KMS-11 (cell line): ENCODE measurements at regions not wholly inside any gene's neighbourhood (a gene's known extent, or its start where the extent isn't known, plus 50 kb on each side); places are given as distances from the start of the nearest gene placed in this dataset.

ENCODE experiments used
- H2AFZ ChIP-seq: fragments of 200-600 bp; sonication (generic); 2 replicates; pipeline ENCODE4 v1.6.1; 2016; ENCODE audit warnings: antibody characterized with exemption, mixed run types, low read depth
- H3K27ac ChIP-seq: fragments of 200-600 bp; sonication (generic); 2 replicates; pipeline ENCODE4 v1.6.1; 2016; ENCODE audit warnings: mild to moderate bottlenecking, mixed run types
- H3K27me3 ChIP-seq: fragments of 200-600 bp; sonication (generic); 2 replicates; pipeline ENCODE4 v1.6.1; 2017; ENCODE audit warnings: mild to moderate bottlenecking, low read depth, mixed run types, moderate library complexity; ENCODE audit not compliant: insufficient read depth
- H3K36me3 ChIP-seq: fragments of 200-600 bp; sonication (generic); 2 replicates; pipeline ENCODE4 v1.6.1; 2017; ENCODE audit warnings: mild to moderate bottlenecking, mixed run types; ENCODE audit not compliant: insufficient read depth
- H3K4me1 ChIP-seq: fragments of 200-600 bp; sonication (generic); 2 replicates; pipeline ENCODE4 v1.6.1; 2016; ENCODE audit warnings: mild to moderate bottlenecking, low read depth, mixed run types; ENCODE audit not compliant: poor library complexity, severe bottlenecking
- H3K4me2 ChIP-seq: fragments of 200-600 bp; sonication (generic); 2 replicates; pipeline ENCODE4 v1.7.0; 2016; ENCODE audit warnings: mild to moderate bottlenecking, mixed run types
- H3K4me3 ChIP-seq: fragments of 200-600 bp; sonication (generic); IDR thresholded peaks from 2 replicates; pipeline ENCODE4 v1.6.1; 2017; ENCODE audit warnings: low read depth, low read length, mixed read lengths; ENCODE audit not compliant: insufficient read depth
- H3K79me2 ChIP-seq: fragments of 200-600 bp; sonication (generic); 2 replicates; pipeline ENCODE4 v1.6.1; 2016; ENCODE audit warnings: low read depth, mixed run types; ENCODE audit not compliant: insufficient read depth
- H3K9ac ChIP-seq: fragments of 200-600 bp; sonication (generic); 2 replicates; pipeline ENCODE4 v1.6.1; 2016; ENCODE audit warnings: mild to moderate bottlenecking, mixed run types
- H4K20me1 ChIP-seq: fragments of 200-600 bp; sonication (generic); 2 replicates; pipeline ENCODE4 v1.6.1; 2016; ENCODE audit warnings: mild to moderate bottlenecking, mixed run types; ENCODE audit not compliant: insufficient read depth
- TF ChIP-seq, protein P1 (sequence below): fragments of 200-600 bp; sonication (generic); conservative IDR thresholded peaks from 2 replicates; pipeline ENCODE4 v1.6.1; 2017; ENCODE audit warnings: low read depth, mild to moderate bottlenecking, antibody characterized with exemption, low read length, moderate library complexity, mixed read lengths

DNA sequence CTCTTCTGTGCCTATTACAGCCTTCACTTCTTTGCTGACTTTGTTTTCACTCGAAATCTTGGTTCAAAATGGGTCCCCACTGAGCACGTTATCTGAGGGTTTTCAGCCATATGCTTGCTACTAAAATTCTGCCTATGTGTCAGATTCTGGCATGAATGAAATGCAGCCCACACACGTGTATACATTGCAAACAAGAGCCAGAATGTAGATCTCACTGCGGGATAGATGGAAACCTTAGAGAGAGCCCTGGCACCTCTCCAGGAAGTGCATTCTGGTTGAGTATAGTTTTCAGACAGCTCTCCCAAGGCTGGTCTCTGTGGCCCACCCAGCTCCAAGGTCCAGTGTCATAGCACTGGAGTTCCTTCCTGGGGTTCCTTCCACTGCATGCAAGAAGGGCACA is 234.7 kb upstream of the GJB5 start:
- TF ChIP-seq, protein P1, sequence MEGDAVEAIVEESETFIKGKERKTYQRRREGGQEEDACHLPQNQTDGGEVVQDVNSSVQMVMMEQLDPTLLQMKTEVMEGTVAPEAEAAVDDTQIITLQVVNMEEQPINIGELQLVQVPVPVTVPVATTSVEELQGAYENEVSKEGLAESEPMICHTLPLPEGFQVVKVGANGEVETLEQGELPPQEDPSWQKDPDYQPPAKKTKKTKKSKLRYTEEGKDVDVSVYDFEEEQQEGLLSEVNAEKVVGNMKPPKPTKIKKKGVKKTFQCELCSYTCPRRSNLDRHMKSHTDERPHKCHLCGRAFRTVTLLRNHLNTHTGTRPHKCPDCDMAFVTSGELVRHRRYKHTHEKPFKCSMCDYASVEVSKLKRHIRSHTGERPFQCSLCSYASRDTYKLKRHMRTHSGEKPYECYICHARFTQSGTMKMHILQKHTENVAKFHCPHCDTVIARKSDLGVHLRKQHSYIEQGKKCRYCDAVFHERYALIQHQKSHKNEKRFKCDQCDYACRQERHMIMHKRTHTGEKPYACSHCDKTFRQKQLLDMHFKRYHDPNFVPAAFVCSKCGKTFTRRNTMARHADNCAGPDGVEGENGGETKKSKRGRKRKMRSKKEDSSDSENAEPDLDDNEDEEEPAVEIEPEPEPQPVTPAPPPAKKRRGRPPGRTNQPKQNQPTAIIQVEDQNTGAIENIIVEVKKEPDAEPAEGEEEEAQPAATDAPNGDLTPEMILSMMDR: no peak
- Histone ChIP-seq H3K27me3 (no peaks in the 10 kb centered on the region), H2AFZ (no peak overlapping the region), H3K36me3 (no peaks in the 10 kb centered on the region), H3K4me1 (no peaks in the 10 kb centered on the region), H3K4me2 (no peak overlapping the region), H3K79me2 (no peaks in the 10 kb centered on the region), H3K27ac (no peak overlapping the region), H3K9ac (no peak overlapping the region), H4K20me1 (no peaks in the 10 kb centered on the region), H3K4me3 (no peak overlapping the region)

DNA sequence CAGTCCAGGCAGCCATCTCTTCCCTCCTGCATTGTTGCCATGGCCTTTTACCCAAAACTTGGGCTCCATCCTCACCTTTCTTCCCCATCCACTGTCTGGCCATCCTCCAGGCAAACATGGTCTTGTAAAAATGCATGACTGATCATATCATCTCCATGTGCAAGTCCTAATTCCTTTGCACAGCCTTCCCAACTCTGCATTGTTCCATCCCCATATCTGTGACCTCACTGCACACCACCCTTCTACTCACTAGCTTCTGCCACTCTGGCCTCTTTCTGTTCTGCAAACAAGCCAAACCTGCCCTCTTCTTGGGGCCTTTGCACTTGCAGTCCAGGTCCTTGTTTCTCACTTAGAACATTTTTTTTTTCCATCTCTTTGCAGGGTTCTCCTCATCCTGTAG is 230.1 kb upstream of the GJB5 start:
- TF ChIP-seq, protein P1: no peak
- H3K27me3 ChIP-seq: no peaks in the 10 kb centered on the region

DNA sequence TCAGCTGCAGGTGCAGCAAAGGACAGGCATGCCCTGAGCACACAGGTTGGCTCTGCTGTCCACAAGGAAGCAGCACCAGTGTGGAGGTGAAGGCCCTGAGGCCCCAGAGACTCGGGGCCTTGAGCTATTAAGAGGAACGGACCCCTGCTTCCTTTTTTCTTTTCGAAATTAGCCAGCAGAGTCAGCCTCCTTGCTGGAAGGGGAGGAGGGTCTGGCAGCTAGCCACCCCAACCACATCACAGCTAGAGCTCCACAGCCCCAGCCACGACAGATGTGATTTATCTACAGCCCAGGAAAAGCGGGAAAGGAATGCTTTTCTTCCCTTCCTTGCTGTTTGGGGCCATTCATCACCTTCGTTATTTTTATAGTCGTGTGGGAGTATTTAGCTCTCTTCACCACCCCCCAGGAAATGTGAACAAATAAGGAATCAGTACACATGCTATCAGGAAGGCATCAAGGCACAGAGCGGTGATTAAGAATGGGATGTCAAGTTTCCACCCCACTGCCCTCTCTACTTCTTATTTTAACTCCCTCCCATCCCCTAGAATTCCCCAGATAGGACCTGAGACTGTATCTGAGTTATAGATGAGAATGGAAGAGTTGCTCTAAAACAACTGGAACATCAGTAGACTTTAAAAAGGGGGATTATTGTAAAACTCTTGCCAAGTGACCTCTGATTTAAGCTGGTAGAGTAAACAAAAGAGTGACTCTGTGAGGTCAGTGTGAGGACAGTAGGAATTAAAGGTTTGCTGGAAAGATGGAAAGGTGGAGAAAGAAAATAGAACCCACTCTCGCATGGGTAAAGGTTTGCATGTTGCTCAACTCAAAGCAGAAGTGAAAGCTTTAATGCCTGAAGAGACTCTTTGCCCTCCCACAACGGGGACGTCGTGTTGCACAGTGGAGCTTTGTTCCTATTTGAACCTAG is 224.7 kb upstream of the GJB5 start:
- H2AFZ ChIP-seq: no peak overlapping the region
- no peaks in the 10 kb centered on the region for H3K4me1 ChIP-seq
- H3K79me2 ChIP-seq: no peaks in the 10 kb centered on the region
- TF ChIP-seq, protein P1: no peak
- no peak overlapping the region for H3K4me2 ChIP-seq
- H3K9ac ChIP-seq: no peak overlapping the region
- H4K20me1 ChIP-seq: no peaks in the 10 kb centered on the region
- no peak overlapping the region for H3K4me3 ChIP-seq
- H3K36me3 ChIP-seq: no peaks in the 10 kb centered on the region
- H3K27me3 ChIP-seq: no peaks in the 10 kb centered on the region
- no peak overlapping the region for H3K27ac ChIP-seq

More for the DNA sequence above, 230.1 kb upstream of the GJB5 start:
- Histone ChIP-seq H2AFZ (no peak overlapping the region), H3K36me3 (no peaks in the 10 kb centered on the region), H3K27ac (no peak overlapping the region), H3K4me3 (no peak overlapping the region), H3K79me2 (no peaks in the 10 kb centered on the region), H4K20me1 (no peaks in the 10 kb centered on the region), H3K4me1 (no peaks in the 10 kb centered on the region), H3K4me2 (no peak overlapping the region), H3K9ac (no peak overlapping the region)

DNA sequence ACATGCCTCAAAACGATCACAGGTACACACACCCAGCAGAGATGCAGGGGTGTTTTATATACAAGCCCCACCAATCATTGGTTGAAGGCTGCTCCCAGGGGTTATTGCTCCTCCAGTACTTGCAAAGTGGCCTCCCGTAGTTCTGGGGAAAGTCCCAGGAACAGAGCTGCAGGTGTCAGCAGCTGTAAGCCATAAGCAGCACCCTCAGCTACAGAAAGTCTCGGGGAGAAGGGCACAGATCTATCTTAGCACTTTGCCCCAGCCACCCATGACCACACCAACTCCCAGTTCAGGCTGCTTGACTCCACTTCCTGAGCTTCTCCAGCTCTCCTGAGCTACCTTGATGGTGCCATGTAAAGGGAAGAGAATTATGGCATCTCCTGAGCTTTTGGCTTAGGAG is 222.7 kb upstream of the GJB5 start:
- no peak overlapping the region for H3K4me2 ChIP-seq
- H3K27me3 ChIP-seq: no peaks in the 10 kb centered on the region
- TF ChIP-seq, protein P1: no peak
- H3K79me2 ChIP-seq: no peaks in the 10 kb centered on the region
- no peak overlapping the region for H2AFZ ChIP-seq
- H3K27ac ChIP-seq: no peak overlapping the region
- H3K4me3 ChIP-seq: no peak overlapping the region
- H3K4me1 ChIP-seq: no peaks in the 10 kb centered on the region
- H3K9ac ChIP-seq: no peak overlapping the region
- H4K20me1 ChIP-seq: no peaks in the 10 kb centered on the region
- no peaks in the 10 kb centered on the region for H3K36me3 ChIP-seq
